ENCODE measurements at regions not wholly inside any gene's neighbourhood (a gene's known extent, or its start where the extent isn't known, plus 50 kb on each side); places are given as distances from the start of the nearest gene placed in this dataset.

DNA sequence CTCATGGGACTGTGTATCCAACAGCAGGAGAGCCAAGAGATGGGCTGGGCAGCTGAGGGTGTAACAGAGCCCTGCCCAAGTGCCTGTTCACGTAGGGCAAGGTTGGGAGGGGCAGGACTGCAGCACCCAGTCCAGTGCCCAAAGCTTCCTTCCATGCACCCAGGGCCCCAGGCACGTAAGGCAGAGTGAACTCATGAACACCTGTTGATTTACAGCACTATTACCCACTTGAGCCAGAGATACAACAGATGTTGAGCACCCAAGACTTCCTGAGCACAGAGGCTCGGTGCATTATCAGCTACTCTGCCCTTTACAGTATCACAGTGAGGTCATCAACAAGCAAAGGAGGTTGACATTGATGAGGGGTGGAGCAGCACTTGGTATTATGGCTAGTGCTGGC lies 50.2 kb upstream of the FHL2 start:
- no peak for DNase-seq (ENCODE audit: low read depth)

Measured in stimulated activated CD8-positive, alpha-beta memory T cell treated with anti-CD3 and anti-CD28 coated beads, Interleukin-15, amount 100 ng/mL, for 1 hour (primary cell).